SIG-M5 treated with dmso at 0.1 percent for 504 hours (cell line): ENCODE measurements at regions not wholly inside any gene's neighbourhood (a gene's known extent, or its start where the extent isn't known, plus 50 kb on each side); places are given as distances from the start of the nearest gene placed in this dataset.

Experiments used
- DNase-seq: peaks from one replicate; lab custom pipeline; 2025; ENCODE audit not compliant: unreplicated experiment; lab: John Stamatoyannopoulos, UW

- DNase-seq, result no peak
Observed at GRCh38 chr13:33945477-33945876, 127.5 kb downstream of the RFC3 start.

DNA sequence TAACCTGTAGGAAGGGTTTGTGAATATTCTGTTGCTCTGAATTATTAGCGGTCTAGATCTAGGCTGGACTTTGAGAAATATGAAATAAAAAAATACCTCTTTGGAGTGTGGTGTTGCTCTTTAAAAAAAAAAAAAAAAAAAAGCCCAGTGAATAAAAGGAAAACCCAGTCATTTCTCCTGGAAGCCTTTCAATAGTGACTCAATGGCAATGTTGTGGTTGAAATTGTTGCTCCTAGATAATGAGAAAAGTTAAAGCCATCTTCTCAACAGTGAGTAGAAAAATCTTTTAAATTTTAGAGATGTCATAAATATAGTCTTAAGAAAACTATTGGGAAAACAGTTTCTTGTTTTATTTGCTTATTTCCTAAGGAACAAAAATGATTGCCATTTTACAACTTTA, 135.3 kb downstream of the RFC3 start:
- no peak for DNase-seq

GRCh38 chr13:33953781-33954180, 135.8 kb downstream of the RFC3 start:
- no peak for DNase-seq

- no peak for DNase-seq
Observed at GRCh38 chr13:33956346-33956745, 138.4 kb downstream of the RFC3 start.

GRCh38 chr13:33957497-33957905, 139.6 kb downstream of the RFC3 start:
- no peak for DNase-seq

- DNase-seq, result no peak
Observed at GRCh38 chr13:33958964-33959363, 141.0 kb downstream of the RFC3 start.

GRCh38 chr13:33963134-33963533, 145.2 kb downstream of the RFC3 start:
- no peak for DNase-seq

GRCh38 chr13:33963895-33964294, 145.9 kb downstream of the RFC3 start:
- no peak for DNase-seq

GRCh38 chr13:33968520-33969507, 150.9 kb downstream of the RFC3 start:
- no peak for DNase-seq

DNA sequence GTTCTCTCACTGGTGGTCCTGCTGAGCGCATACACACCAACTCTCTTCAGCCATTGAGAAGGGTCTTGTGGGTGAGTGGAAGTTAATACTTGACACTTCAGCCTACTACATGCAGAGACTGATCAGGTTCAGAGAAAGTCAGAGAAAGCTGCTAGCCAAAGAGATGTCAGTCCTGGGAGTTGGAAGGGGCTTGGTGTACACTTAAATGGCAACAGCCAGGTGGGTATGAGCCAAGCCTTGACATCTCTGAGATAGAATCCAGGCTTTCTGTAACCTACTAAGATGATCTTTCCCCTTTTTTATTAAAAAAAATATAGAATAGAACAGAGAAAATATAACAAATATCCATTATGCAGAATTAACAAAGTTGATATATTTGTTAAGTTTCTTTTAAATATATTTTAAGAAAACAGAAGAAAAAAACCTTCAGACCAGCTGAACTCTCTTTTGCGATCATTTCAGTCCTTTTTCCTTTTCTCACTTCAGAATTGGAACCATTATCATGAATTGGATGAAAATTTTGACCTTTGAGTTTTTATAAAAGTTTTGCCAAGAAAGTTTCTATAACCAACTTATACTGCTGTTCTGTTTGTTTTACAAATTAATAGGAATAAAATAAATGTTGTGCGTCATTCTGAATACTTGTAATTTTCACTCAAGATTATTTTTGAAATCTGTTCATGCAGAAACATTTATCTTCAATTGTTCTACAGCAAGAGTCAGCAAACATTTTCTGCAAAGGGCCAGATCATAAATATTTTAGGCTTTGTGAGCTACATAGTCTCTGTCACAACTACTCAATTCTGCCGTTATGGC, 153.0 kb downstream of the RFC3 start:
- DNase-seq, result no peak

GRCh38 chr13:33971562-33971819, 153.5 kb downstream of the RFC3 start:
- no peak for DNase-seq

- no peak for DNase-seq
Observed at GRCh38 chr13:33973194-33973593, 155.2 kb downstream of the RFC3 start.

DNA sequence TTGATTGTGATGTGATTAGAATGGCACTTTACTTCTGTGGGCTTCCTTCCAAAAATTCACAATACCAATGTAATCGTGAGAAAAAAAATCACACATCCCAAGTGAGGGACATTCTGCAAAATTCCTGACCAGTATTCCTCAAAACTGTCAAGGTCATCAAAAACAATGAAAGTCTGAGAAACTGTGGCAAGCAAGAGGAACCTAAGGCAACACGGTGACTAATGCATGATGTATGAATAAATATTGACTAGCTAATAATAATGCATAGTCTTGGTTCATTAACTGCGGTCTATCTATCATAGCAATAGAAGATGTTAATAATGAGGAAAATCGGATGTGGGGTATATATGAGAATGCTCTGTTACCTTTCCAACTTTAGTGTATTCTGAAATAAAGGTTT, 159.0 kb downstream of the RFC3 start:
- DNase-seq, result no peak

GRCh38 chr13:33978653-33979052, 160.7 kb downstream of the RFC3 start:
- no peak for DNase-seq

DNA sequence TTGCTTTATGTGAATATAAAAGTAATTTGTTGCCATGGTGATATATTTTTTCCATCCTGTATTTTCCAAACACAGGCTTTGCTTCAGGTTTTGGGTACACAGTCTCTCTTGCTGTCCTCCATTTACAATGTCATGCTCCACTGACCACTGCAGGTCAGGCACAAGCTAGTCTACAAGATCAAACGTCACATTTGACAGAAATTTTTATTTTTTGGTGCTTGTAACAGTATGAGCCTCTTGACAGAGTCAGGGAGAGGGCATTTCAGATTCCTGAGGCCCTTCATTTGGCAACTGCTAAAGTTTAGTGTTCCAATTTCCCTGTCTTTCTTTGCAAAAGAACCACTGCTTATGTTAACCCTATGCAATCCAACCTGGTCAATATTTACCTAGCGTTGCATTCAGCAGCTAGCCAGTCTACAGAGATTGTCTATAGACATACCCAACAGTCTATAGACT, 175.0 kb downstream of the RFC3 start:
- no peak for DNase-seq

DNA sequence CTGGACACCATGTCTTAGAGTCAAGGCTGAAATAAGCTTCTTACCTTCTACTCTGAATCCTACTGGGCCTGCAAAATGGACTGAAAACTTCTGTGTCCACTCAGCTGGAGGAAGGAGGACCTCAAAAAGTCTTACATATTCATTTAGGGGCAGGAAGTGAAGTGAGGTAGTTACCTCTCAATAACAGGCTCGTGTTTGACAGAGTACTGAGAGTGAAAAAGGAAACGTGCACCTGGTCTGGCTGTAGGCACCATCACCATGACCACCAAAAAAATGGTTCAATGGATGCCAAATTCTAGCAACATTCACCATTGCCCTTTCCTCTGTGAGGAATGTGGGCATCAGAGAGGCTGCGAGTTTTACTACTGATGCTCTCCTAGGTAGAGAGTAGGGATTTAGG, 176.2 kb downstream of the RFC3 start:
- no peak for DNase-seq

- DNase-seq, result no peak
Observed at GRCh38 chr13:33994826-33995502, 177.0 kb downstream of the RFC3 start.

DNA sequence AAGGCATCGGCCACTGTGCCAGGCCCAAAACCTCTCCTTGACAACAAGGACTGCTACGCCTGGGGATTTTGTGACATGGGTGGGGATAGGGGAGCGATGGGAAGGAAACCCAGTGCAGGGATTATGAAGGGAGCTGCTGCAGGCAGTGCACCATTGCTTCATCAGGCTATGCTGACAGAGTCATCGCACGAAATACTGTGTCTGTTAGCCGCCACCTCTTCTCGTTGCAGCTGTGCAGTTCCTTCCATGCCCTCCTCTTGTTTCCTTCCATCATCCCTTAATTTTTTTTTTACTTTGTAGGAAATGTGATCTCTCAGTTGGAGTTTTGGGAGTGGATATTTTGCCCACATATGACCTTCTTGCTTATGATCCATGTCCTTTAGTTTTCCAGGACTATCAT, 178.7 kb downstream of the RFC3 start:
- DNase-seq, result no peak

DNA sequence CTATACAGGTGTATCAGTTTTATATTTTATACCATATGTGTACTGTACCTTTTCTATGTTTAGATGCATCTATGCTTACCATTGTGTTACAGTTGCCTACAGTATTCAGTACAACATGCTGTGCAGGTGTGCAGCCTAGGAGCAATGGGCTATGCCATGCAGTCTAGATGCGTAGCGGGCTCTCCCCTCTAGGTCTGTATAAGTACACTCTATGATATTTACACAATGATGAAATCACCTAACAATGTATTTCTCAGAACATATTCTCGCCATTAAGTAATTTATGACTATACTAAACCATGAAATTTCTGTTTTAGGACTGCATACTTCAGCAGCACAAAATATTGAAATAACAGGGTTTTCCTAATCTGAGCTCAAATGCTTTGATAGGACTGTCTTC, 179.6 kb downstream of the RFC3 start:
- DNase-seq, result no peak

- DNase-seq, result no peak
Observed at GRCh38 chr13:33999811-34000605, 182.1 kb downstream of the RFC3 start.

DNA sequence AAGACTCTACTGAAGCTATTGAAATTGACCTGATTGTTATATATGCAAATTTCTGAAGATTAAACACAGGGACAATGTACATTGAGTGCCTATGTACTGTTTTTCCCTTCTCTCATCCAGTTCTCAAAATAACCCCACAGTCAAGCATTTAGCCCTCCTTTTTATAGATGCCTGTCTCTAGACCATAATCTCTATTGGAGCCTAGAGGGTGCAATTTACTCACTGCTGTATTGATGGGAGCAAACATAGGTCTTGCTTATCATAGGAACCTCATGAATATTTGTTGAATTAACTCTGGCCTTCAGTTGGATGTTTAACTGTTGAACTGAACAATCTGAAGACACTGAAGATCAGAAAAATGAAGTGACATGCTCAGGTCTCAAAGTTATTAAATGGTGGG, 183.0 kb downstream of the RFC3 start:
- no peak for DNase-seq
